ENCODE measurements at regions not wholly inside any gene's neighbourhood (a gene's known extent, or its start where the extent isn't known, plus 50 kb on each side); places are given as distances from the start of the nearest gene placed in this dataset.

GRCh38 chr2:6626401-6627012 lies 239.2 kb downstream of the CMPK2 start:
- no peak for DNase-seq (ENCODE audit: low spot score)

- no peak for DNase-seq (ENCODE audit: low spot score)
Observed at GRCh38 chr2:6627316-6627715, 238.4 kb downstream of the CMPK2 start.

- no peak for DNase-seq (ENCODE audit: low spot score)
Observed at GRCh38 chr2:6630209-6630608, 235.5 kb downstream of the CMPK2 start.

GRCh38 chr2:6635296-6635695 lies 230.4 kb downstream of the CMPK2 start:
- no peak for DNase-seq (ENCODE audit: low spot score)

- DNase-seq (ENCODE audit: low spot score), result no peak
Observed at GRCh38 chr2:6637330-6637729, 228.4 kb downstream of the CMPK2 start.

- no peak for DNase-seq (ENCODE audit: low spot score)
Observed at GRCh38 chr2:6639929-6640620, 225.6 kb downstream of the CMPK2 start.

GRCh38 chr2:6640621-6641015 lies 225.1 kb downstream of the CMPK2 start:
- no peak for DNase-seq (ENCODE audit: low spot score)

GRCh38 chr2:6641956-6642355 lies 223.8 kb downstream of the CMPK2 start:
- no peak for DNase-seq (ENCODE audit: low spot score)

GRCh38 chr2:6644261-6644660 lies 221.4 kb downstream of the CMPK2 start:
- DNase-seq (ENCODE audit: low spot score), result no peak

GRCh38 chr2:6645004-6645403 lies 220.7 kb downstream of the CMPK2 start:
- no peak for DNase-seq (ENCODE audit: low spot score)

GRCh38 chr2:6645672-6646071 lies 220.0 kb downstream of the CMPK2 start:
- DNase-seq (ENCODE audit: low spot score), result no peak

GRCh38 chr2:6647046-6647445 lies 218.7 kb downstream of the CMPK2 start:
- DNase-seq (ENCODE audit: low spot score), result no peak

- no peak for DNase-seq (ENCODE audit: low spot score)
Observed at GRCh38 chr2:6648596-6649247, 217.0 kb downstream of the CMPK2 start.

GRCh38 chr2:6650311-6650710 lies 215.4 kb downstream of the CMPK2 start:
- DNase-seq (ENCODE audit: low spot score), result no peak

- DNase-seq (ENCODE audit: low spot score), result no peak
Observed at GRCh38 chr2:6652251-6652650, 213.5 kb downstream of the CMPK2 start.

GRCh38 chr2:6653281-6653750 lies 212.4 kb downstream of the CMPK2 start:
- no peak for DNase-seq (ENCODE audit: low spot score)

- no peak for DNase-seq (ENCODE audit: low spot score)
Observed at GRCh38 chr2:6654279-6654678, 211.4 kb downstream of the CMPK2 start.

- no peak for DNase-seq (ENCODE audit: low spot score)
Observed at GRCh38 chr2:6656633-6657032, 209.1 kb downstream of the CMPK2 start.

GRCh38 chr2:6657136-6657535 lies 208.6 kb downstream of the CMPK2 start:
- no peak for DNase-seq (ENCODE audit: low spot score)

GRCh38 chr2:6657855-6658254 lies 207.9 kb downstream of the CMPK2 start:
- no peak for DNase-seq (ENCODE audit: low spot score)

GRCh38 chr2:6664332-6665061 lies 201.2 kb downstream of the CMPK2 start:
- no peak for DNase-seq (ENCODE audit: low spot score)
